ENCODE measurements at regions not wholly inside any gene's neighbourhood (a gene's known extent, or its start where the extent isn't known, plus 50 kb on each side); places are given as distances from the start of the nearest gene placed in this dataset.

GRCh38 chr2:71892423-71892730 is 255.3 kb downstream of the CYP26B1 start:
- peaks cover 12% of the 10 kb centered on the region for H3K27me3 ChIP-seq (ENCODE audit: control insufficient read depth, insufficient read depth, low read length)
- H3K4me1 ChIP-seq (ENCODE audit: control insufficient read depth, insufficient read depth, low read length), result no peaks in the 10 kb centered on the region
- no peak for ATAC-seq
- DNase-seq (ENCODE audit: low read depth, low spot score), result no peak
- H3K36me3 ChIP-seq (ENCODE audit: control insufficient read depth, insufficient read depth, low read length), result no peaks in the 10 kb centered on the region
- POLR2A ChIA-PET, result no interaction called here
- in situ Hi-C loops (cut with HindIII; ENCODE audit: low pct_unique_long_range_greater_than_20kb, low sequenced_read_pairs) (no loop called here), intact Hi-C loops (cut with micrococcal nuclease; ENCODE audit: unreplicated experiment) (no loop called here)
- BruUV-seq (replicated peaks), result no TSS peak
- TF ChIP-seq SIN3A (IDR thresholded peaks at IDR 0.05; ENCODE audit: borderline replicate concordance, insufficient read depth, low read depth, low read length) (no peak), POLR2AphosphoS5 (IDR thresholded peaks at IDR 0.05; ENCODE audit: low read depth, low read length) (no peak), CTCF (IDR thresholded peaks at IDR 0.05) (no peak), REST (IDR thresholded peaks at IDR 0.05; ENCODE audit: insufficient read depth in 1 of 2, low read depth in 2 of 2, low read length in 1 of 2) (no peak), TCF7L2 (IDR thresholded peaks at IDR 0.05; ENCODE audit: low read depth, low read length) (no peak)
- H3K9me3 ChIP-seq (ENCODE audit: control insufficient read depth, insufficient read depth, low read depth, low read length), result no peaks in the 10 kb centered on the region
- H3K4me3 ChIP-seq (ENCODE audit: low read depth in 2 of 2, low read length in 2 of 2), result no peak overlapping the region
- no peak overlapping the region for H3K27ac ChIP-seq (ENCODE audit: low read length)
- CTCF ChIA-PET, result no interaction called here

GRCh38 chr2:71891719-71892422 is 255.8 kb downstream of the CYP26B1 start:
- no peaks in the 10 kb centered on the region for H3K36me3 ChIP-seq (ENCODE audit: control insufficient read depth, insufficient read depth, low read length)
- in situ Hi-C loops (cut with HindIII; ENCODE audit: low pct_unique_long_range_greater_than_20kb, low sequenced_read_pairs), result no loop called here
- ChIA-PET CTCF (no interaction called here), POLR2A (no interaction called here)
- BruUV-seq (replicated peaks), result no TSS peak
- no peak overlapping the region for H3K4me3 ChIP-seq (ENCODE audit: low read depth in 2 of 2, low read length in 2 of 2)
- intact Hi-C loops (cut with micrococcal nuclease; ENCODE audit: unreplicated experiment), result no loop called here
- no peak overlapping the region for H3K27ac ChIP-seq (ENCODE audit: low read length)
- no peaks in the 10 kb centered on the region for H3K4me1 ChIP-seq (ENCODE audit: control insufficient read depth, insufficient read depth, low read length)
- no peak for TF ChIP-seq SIN3A (IDR thresholded peaks at IDR 0.05; ENCODE audit: borderline replicate concordance, insufficient read depth, low read depth, low read length)
- TF ChIP-seq REST (IDR thresholded peaks at IDR 0.05; ENCODE audit: insufficient read depth in 1 of 2, low read depth in 2 of 2, low read length in 1 of 2), result no peak
- TF ChIP-seq TCF7L2 (IDR thresholded peaks at IDR 0.05; ENCODE audit: low read depth, low read length), result no peak
- no peak for TF ChIP-seq CTCF (IDR thresholded peaks at IDR 0.05)
- no peak for TF ChIP-seq POLR2AphosphoS5 (IDR thresholded peaks at IDR 0.05; ENCODE audit: low read depth, low read length)
- DNase-seq (ENCODE audit: low read depth, low spot score), result no peak
- H3K9me3 ChIP-seq (ENCODE audit: control insufficient read depth, insufficient read depth, low read depth, low read length), result no peaks in the 10 kb centered on the region
- H3K27me3 ChIP-seq (ENCODE audit: control insufficient read depth, insufficient read depth, low read length), result peaks cover 12% of the 10 kb centered on the region
- no peak for ATAC-seq
